K562 (cell line): ENCODE measurements at regions not wholly inside any gene's neighbourhood (a gene's known extent, or its start where the extent isn't known, plus 50 kb on each side); places are given as distances from the start of the nearest gene placed in this dataset.

Source experiments
- ATAC-seq: fragments of 200-7000 bp; cut with Tn5 transposase; 3 replicates; pipeline ENCODE4 v1.9.1; 2020; ENCODE audit warnings: moderate library complexity
- BruUV-seq: library from RNA; stranded (reverse); fragments of 400-500 nt; replicated peaks from 2 replicates; lab custom pipeline; 2021; lab: Mats Ljungman, UMichigan
- CTCF ChIA-PET: fragments of 300-600 bp; formaldehyde crosslinking; extraction: SDS; loops from one replicate; lab custom pipeline; 2021; ENCODE audit warnings: low intra/inter-chr PET ratio; lab: Yijun Ruan, JAX
- POLR2A ChIA-PET: fragments of 300-600, 350-650 bp; sonication (Branson Sonifier 250); formaldehyde crosslinking; extraction: SDS; loops from one replicate; lab custom pipeline; 2021; ENCODE audit warnings: antibody characterized with exemption, inconsistent platforms; lab: Yijun Ruan, JAX
- DNase-seq, 4 experiments: peaks; one replicate each; pipeline versions ENCODE4 v3.0.0 to v3.0.0-alpha.2; 2011 to 2018; ENCODE audit warnings: low spot score in 3 of 4, mixed read lengths in 3 of 4; ENCODE audit errors: extremely low read depth in 1 of 4
- FAIRE-seq: peaks from 2 replicates; lab custom pipeline; 2011; peaks lifted over from hg19 to GRCh38; lab: Jason Lieb, UNC
- H2AFZ ChIP-seq: 2 replicates; pipeline ENCODE4 v1.6.0; 2011; ENCODE audit warnings: low read depth, low read length, control low read depth, inconsistent platforms
- H3K27ac ChIP-seq: fragments of 200-600 bp; 3 replicates; pipeline ENCODE4 v1.8.0; 2011; ENCODE audit warnings: low read depth, mild to moderate bottlenecking, control low read depth, inconsistent platforms, low read length, moderate library complexity, mixed read lengths; ENCODE audit errors: extremely low read depth
- H3K27me3 ChIP-seq, 2 experiments: fragments of 300-600 bp in 1 of 2; 2 replicates in 1 of 2; 3 replicates in 1 of 2; pipeline versions ENCODE4 v1.6.0 to v1.8.0; 2011; ENCODE audit warnings: inconsistent platforms in 2 of 2, low read length in 2 of 2, mild to moderate bottlenecking in 1 of 2, mixed read lengths in 1 of 2, moderate library complexity in 1 of 2; ENCODE audit not compliant: control insufficient read depth in 2 of 2, insufficient read depth in 2 of 2
- H3K36me3 ChIP-seq: fragments of 300-600 bp; 3 replicates; pipeline ENCODE4 v1.8.0; 2011; ENCODE audit warnings: mild to moderate bottlenecking, low read length, inconsistent platforms; ENCODE audit not compliant: control insufficient read depth, insufficient read depth
- H3K4me1 ChIP-seq, 2 experiments: fragments of 200-600 bp in 1 of 2; replicated peaks in 1 of 2; 2 replicates in 1 of 2; 3 replicates in 1 of 2; pipeline versions ENCODE4 v1.5.1 to v1.8.0; 2011; ENCODE audit warnings: inconsistent platforms in 2 of 2, low read length in 2 of 2, mild to moderate bottlenecking in 1 of 2, mixed read lengths in 1 of 2, moderate library complexity in 1 of 2; ENCODE audit not compliant: control insufficient read depth in 2 of 2, insufficient read depth in 2 of 2
- H3K4me2 ChIP-seq: 2 replicates; pipeline ENCODE4 v1.6.1; 2011; ENCODE audit warnings: low read length, control low read depth, inconsistent platforms, mixed read lengths; ENCODE audit not compliant: insufficient read depth
- H3K4me3 ChIP-seq: fragments of 200-600 bp; sonication (generic), shearing (Covaris generic); 2 replicates; pipeline ENCODE4 v1.5.1; 2016; ENCODE audit warnings: control low read depth, inconsistent platforms
- H3K79me2 ChIP-seq: fragments of 200-600 bp; 3 replicates; pipeline ENCODE4 v1.8.0; 2011; ENCODE audit warnings: low read length, inconsistent platforms; ENCODE audit not compliant: control insufficient read depth, insufficient read depth
- H3K9ac ChIP-seq, 2 experiments: 2 replicates each; pipeline versions ENCODE4 v1.6.0 to v1.6.1; 2011; ENCODE audit warnings: low read depth in 2 of 2, low read length in 2 of 2, control low read depth in 1 of 2, inconsistent platforms in 1 of 2, mild to moderate bottlenecking in 1 of 2, mixed read lengths in 1 of 2; ENCODE audit not compliant: insufficient read depth in 1 of 2
- H3K9me1 ChIP-seq: one replicate; pipeline ENCODE4 v1.6.0; 2011; ENCODE audit warnings: inconsistent platforms, mild to moderate bottlenecking, low read length, moderate library complexity; ENCODE audit not compliant: control insufficient read depth, insufficient read depth
- H3K9me3 ChIP-seq: replicated peaks from 2 replicates; pipeline ENCODE4 v1.5.1; 2011; ENCODE audit warnings: low read depth, low read length, inconsistent platforms; ENCODE audit not compliant: control insufficient read depth, insufficient read depth
- H4K20me1 ChIP-seq: replicated peaks from 2 replicates; pipeline ENCODE4 v1.6.1; 2011; ENCODE audit warnings: low read length, inconsistent platforms, mixed read lengths; ENCODE audit not compliant: control insufficient read depth, insufficient read depth
- CREB1 ChIP-seq, 2 experiments: sonication (generic) in 1 of 2; formaldehyde crosslinking in 1 of 2; IDR thresholded peaks; 2 replicates each; pipeline versions ENCODE4 v1.6.1 to v1.8.0; 2012 to 2022; ENCODE audit warnings: inconsistent platforms in 1 of 2, mild to moderate bottlenecking in 1 of 2, missing genetic modification reagents in 1 of 2, moderate library complexity in 1 of 2
- KAT8 ChIP-seq: fragments of 450-650 bp; IDR thresholded peaks from 2 replicates; pipeline ENCODE4 v1.6.1; 2016; ENCODE audit warnings: low read depth, mild to moderate bottlenecking
- KHSRP ChIP-seq: fragments of 450-650 bp; IDR thresholded peaks from 2 replicates; pipeline ENCODE4 v1.6.1; 2017
- KLF10 ChIP-seq: fragments of 250-450 bp; sonication (Bioruptor Pico); IDR thresholded peaks from 2 replicates; pipeline ENCODE4 v1.6.1; 2021; ENCODE audit warnings: matching md5 sums
- RAD21 ChIP-seq, 2 experiments: fragments of 250-450 bp in 1 of 2; fragments of 450-650 bp in 1 of 2; sonication (Bioruptor Pico) in 1 of 2; formaldehyde crosslinking in 1 of 2; IDR thresholded peaks in 1 of 2; conservative IDR thresholded peaks in 1 of 2; 2 replicates each; pipeline versions ENCODE4 v1.4.0 to v1.8.0; 2020 to 2022; ENCODE audit warnings: mild to moderate bottlenecking in 2 of 2, moderate library complexity in 1 of 2
- RBM15 ChIP-seq: fragments of 200-400 bp; formaldehyde crosslinking; IDR thresholded peaks from 2 replicates; pipeline ENCODE4 v1.6.1; 2018; ENCODE audit warnings: mild to moderate bottlenecking, low read length, moderate library complexity; ENCODE audit not compliant: insufficient read depth
- TRIM24 ChIP-seq, 2 experiments: fragments of 450-650 bp; IDR thresholded peaks; 2 replicates each; pipeline ENCODE4 v1.6.1; 2016
- ZNF778 ChIP-seq: fragments of 450-650 bp; formaldehyde crosslinking; IDR thresholded peaks from 2 replicates; pipeline ENCODE4 v1.4.0; 2020; ENCODE audit warnings: mild to moderate bottlenecking, moderate library complexity
- WGBS: fragments of 100-300 bp; shearing (Covaris generic); methylation state at CpG from one replicate; pipeline ENCODE4 v1.1.6; 2016; ENCODE audit warnings: low coverage, mixed read lengths; ENCODE audit not compliant: insufficient coverage; ENCODE audit errors: missing lambda C conversion rate; 5-methylcytosine and 5-hydroxymethylcytosine counted together
- in situ Hi-C: fragments of 300-500 bp; cut with MboI; formaldehyde crosslinking; loops from 4 replicates; pipeline ENCODE4 v1.15.0; 2018; ENCODE audit warnings: inconsistent platforms, mixed read lengths
- intact Hi-C: fragments of 100-400 bp; cut with micrococcal nuclease; formaldehyde crosslinking; loops from 2 replicates; pipeline ENCODE4 v1.14.2; 2022
- TF ChIP-seq, protein P1 (sequence below), 3 experiments: IDR thresholded peaks in 2 of 3; conservative IDR thresholded peaks in 1 of 3; 2 replicates each; pipeline ENCODE4 v1.5.1; 2011 to 2012; ENCODE audit warnings: low read length in 3 of 3, mild to moderate bottlenecking in 3 of 3, control low read depth in 2 of 3, improper control_type of control experiment in 1 of 3, inconsistent platforms in 1 of 3, low read depth in 1 of 3, mixed read lengths in 1 of 3, moderate library complexity in 1 of 3; ENCODE audit not compliant: insufficient read depth in 2 of 3
- TF ChIP-seq, protein P2 (sequence below), 2 experiments: fragments of 450-650 bp; formaldehyde crosslinking in 1 of 2; IDR thresholded peaks; 2 replicates each; pipeline versions ENCODE4 v1.4.0 to v1.6.1; 2014 to 2020; ENCODE audit warnings: mild to moderate bottlenecking in 2 of 2, borderline replicate concordance in 1 of 2, low read depth in 1 of 2

DNA sequence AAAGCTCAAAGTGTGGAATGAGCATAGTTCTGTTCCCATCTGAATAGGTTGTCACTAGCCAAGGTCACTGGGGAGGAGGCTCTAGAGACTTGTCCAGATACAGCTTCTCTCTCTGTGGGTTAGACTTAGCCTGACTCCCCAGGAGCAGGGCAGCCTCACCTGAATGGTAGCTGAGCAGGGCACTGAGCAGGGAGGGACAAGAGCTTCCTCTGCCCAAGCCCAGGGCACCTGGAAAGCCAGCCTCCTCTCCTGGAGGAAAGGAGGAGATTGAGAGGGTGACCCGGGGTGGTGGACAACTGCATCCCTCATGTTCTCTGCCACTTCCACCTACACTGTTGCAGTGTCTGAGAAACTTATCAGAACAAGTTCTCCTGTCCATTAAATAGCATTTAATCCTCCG, 59.0 kb upstream of the F3 start (continued):
- no peak for TF ChIP-seq KLF10 (CRISPR knock-in tag)
- no peak for TF ChIP-seq RBM15

DNA sequence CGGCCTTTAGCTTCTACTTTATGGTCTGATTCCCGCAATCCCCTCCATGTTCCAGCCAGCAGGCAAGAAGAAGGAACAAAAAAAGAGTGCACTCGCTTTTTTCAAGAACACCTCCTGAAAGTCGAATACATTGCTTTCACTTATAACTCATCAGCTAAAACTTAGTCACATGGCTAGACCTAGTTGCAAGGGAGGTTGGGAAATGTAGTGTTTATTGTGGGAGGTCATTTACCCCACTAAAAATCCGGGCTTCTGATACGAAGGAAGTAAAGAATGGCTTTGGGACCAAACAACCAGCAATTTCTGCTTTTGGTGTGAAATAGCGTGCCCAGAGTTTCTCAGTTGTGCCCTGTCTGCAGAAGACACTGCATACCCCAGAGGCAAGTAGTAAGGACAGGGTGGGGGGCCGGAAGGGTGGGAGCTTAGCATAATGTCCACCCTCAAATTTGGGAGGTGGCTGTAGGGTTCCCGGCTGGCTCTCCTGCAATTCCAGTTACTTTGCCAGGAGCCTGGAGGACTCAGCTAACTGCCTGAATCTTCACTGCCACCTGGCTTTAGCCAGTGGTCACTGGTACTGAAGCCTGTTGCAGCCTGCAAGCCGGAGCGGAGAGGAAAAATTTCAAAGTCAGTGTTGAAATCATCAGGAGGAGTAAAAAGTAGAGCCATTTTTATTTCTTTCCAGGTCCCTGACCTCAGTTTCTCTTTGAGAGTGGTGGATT, 57.7 kb upstream of the F3 start:
- FAIRE-seq (no peak), ATAC-seq (0 out of 3 replicates have a peak, but pooled peaks have one; percentile 37), DNase-seq (no peak)
- intact Hi-C loops (no loop called here), in situ Hi-C loops (no loop called here)
- Histone ChIP-seq H3K9me1 (no peaks in the 10 kb centered on the region), H3K9me3 (no peaks in the 10 kb centered on the region), H2AFZ (no peak overlapping the region), H3K4me2 (no peak overlapping the region), H3K27ac (no peak overlapping the region), H3K9ac (no peak overlapping the region), H3K27me3 (peaks cover 3 to 12% of the 10 kb centered on the region in 2 experiments; a peak in 3 of 5 replicates), H3K4me1 (no peaks in the 10 kb centered on the region), H3K4me3 (no peak overlapping the region), H4K20me1 (no peaks in the 10 kb centered on the region), H3K79me2 (no peaks in the 10 kb centered on the region), H3K36me3 (no peaks in the 10 kb centered on the region)
- whole genome bisulfite sequencing, result 12% methylated on average over 10 of the region's 11 CpGs
- BruUV-seq, result no TSS peak
- CTCF ChIA-PET, result no interaction called here
- POLR2A ChIA-PET, result interaction anchor here (0.6 to 0.7 kb wide), 2 partner anchors 54 to 254 kb away, joined by 3 read pairs; no protein-coding TSS in a partner anchor
- TF ChIP-seq, protein P1, sequence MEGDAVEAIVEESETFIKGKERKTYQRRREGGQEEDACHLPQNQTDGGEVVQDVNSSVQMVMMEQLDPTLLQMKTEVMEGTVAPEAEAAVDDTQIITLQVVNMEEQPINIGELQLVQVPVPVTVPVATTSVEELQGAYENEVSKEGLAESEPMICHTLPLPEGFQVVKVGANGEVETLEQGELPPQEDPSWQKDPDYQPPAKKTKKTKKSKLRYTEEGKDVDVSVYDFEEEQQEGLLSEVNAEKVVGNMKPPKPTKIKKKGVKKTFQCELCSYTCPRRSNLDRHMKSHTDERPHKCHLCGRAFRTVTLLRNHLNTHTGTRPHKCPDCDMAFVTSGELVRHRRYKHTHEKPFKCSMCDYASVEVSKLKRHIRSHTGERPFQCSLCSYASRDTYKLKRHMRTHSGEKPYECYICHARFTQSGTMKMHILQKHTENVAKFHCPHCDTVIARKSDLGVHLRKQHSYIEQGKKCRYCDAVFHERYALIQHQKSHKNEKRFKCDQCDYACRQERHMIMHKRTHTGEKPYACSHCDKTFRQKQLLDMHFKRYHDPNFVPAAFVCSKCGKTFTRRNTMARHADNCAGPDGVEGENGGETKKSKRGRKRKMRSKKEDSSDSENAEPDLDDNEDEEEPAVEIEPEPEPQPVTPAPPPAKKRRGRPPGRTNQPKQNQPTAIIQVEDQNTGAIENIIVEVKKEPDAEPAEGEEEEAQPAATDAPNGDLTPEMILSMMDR (IDR thresholded peaks at IDR 0.05 in 2 of 3, conservative IDR thresholded peaks at IDR 0.05 in 1 of 3; ENCODE audit: insufficient read depth in 2 of 3, low read depth in 1 of 3, low read length in 3 of 3), result peak in 2 of 3 experiments; percentile 37 to 42; a peak in 4 of 6 replicates
- no peak for TF ChIP-seq KAT8
- no peak for TF ChIP-seq ZNF778
- TF ChIP-seq TRIM24 (IDR thresholded peaks at IDR 0.05), result no peak
- TF ChIP-seq, protein P2, sequence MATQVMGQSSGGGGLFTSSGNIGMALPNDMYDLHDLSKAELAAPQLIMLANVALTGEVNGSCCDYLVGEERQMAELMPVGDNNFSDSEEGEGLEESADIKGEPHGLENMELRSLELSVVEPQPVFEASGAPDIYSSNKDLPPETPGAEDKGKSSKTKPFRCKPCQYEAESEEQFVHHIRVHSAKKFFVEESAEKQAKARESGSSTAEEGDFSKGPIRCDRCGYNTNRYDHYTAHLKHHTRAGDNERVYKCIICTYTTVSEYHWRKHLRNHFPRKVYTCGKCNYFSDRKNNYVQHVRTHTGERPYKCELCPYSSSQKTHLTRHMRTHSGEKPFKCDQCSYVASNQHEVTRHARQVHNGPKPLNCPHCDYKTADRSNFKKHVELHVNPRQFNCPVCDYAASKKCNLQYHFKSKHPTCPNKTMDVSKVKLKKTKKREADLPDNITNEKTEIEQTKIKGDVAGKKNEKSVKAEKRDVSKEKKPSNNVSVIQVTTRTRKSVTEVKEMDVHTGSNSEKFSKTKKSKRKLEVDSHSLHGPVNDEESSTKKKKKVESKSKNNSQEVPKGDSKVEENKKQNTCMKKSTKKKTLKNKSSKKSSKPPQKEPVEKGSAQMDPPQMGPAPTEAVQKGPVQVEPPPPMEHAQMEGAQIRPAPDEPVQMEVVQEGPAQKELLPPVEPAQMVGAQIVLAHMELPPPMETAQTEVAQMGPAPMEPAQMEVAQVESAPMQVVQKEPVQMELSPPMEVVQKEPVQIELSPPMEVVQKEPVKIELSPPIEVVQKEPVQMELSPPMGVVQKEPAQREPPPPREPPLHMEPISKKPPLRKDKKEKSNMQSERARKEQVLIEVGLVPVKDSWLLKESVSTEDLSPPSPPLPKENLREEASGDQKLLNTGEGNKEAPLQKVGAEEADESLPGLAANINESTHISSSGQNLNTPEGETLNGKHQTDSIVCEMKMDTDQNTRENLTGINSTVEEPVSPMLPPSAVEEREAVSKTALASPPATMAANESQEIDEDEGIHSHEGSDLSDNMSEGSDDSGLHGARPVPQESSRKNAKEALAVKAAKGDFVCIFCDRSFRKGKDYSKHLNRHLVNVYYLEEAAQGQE (IDR thresholded peaks at IDR 0.05; ENCODE audit: borderline replicate concordance), result peak; percentile 12; the same call in 1 of the 2 replicates
- TF ChIP-seq, protein P2 (CRISPR knock-in tag; IDR thresholded peaks at IDR 0.05; ENCODE audit: low read depth), result no peak
- no peak for TF ChIP-seq KHSRP
- TF ChIP-seq RAD21 (CRISPR knock-in tag; conservative IDR thresholded peaks at IDR 0.05 in 1 of 2, IDR thresholded peaks at IDR 0.05 in 1 of 2), result peak in 1 of 2 experiments; percentile 17; a peak in 1 of 4 replicates
- TF ChIP-seq CREB1 (IDR thresholded peaks at IDR 0.05), result no peak
- no peak for TF ChIP-seq CREB1 (CRISPR knock-in tag; IDR thresholded peaks at IDR 0.05)
